Lower leg skin (tissue), 4 donors: ENCODE measurements at regions not wholly inside any gene's neighbourhood (a gene's known extent, or its start where the extent isn't known, plus 50 kb on each side); places are given as distances from the start of the nearest gene placed in this dataset.

Experiments
- DNase-seq, 2 donors: peaks; one replicate each; pipeline ENCODE4 v3.0.0-alpha.2; 2019; ENCODE audit warnings: low spot score in 2 of 2
- H3K4me3 ChIP-seq: fragments of 200-600 bp; sonication (generic); 2 replicates; pipeline ENCODE4 v1.5.1; 2017; ENCODE audit warnings: mild to moderate bottlenecking, low read depth; ENCODE audit not compliant: poor library complexity, severe bottlenecking
- POLR2A ChIP-seq, 2 donors: fragments of 450-650 bp; IDR thresholded peaks; one replicate each; pipeline ENCODE4 v1.6.1; 2016 to 2017; ENCODE audit warnings: antibody characterized with exemption in 2 of 2, mild to moderate bottlenecking in 1 of 2, moderate library complexity in 1 of 2
- WGBS, 2 donors: methylation state at CpG; one replicate each; pipeline ENCODE4 v1.1.5; 2018; 5-methylcytosine and 5-hydroxymethylcytosine counted together
- intact Hi-C: fragments of 100-400 bp; cut with DNase I; formaldehyde crosslinking; loops from one replicate; pipeline ENCODE4 v1.15.0; 2023; ENCODE audit warnings: low total_unique reads
- TF ChIP-seq, protein P1 (sequence below), 3 donors: fragments of 450-650 bp; IDR thresholded peaks; one replicate each; pipeline ENCODE4 v1.5.1; 2016; ENCODE audit warnings: antibody characterized with exemption in 3 of 3, mild to moderate bottlenecking in 3 of 3, moderate library complexity in 2 of 3

- intact Hi-C loops, result no loop called here
- no peak for TF ChIP-seq POLR2A (IDR thresholded peaks at IDR 0.05)
- TF ChIP-seq, protein P1, sequence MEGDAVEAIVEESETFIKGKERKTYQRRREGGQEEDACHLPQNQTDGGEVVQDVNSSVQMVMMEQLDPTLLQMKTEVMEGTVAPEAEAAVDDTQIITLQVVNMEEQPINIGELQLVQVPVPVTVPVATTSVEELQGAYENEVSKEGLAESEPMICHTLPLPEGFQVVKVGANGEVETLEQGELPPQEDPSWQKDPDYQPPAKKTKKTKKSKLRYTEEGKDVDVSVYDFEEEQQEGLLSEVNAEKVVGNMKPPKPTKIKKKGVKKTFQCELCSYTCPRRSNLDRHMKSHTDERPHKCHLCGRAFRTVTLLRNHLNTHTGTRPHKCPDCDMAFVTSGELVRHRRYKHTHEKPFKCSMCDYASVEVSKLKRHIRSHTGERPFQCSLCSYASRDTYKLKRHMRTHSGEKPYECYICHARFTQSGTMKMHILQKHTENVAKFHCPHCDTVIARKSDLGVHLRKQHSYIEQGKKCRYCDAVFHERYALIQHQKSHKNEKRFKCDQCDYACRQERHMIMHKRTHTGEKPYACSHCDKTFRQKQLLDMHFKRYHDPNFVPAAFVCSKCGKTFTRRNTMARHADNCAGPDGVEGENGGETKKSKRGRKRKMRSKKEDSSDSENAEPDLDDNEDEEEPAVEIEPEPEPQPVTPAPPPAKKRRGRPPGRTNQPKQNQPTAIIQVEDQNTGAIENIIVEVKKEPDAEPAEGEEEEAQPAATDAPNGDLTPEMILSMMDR (IDR thresholded peaks at IDR 0.05), result no peak
- no peak for DNase-seq
- no peak overlapping the region for H3K4me3 ChIP-seq
- 52 to 63% methylated on average over 3 of the region's 3 CpGs for WGBS, 2 donors
Measured at GRCh38 chr1:38141483-38141882, 94.9 kb upstream of the POU3F1 start.

GRCh38 chr1:38139738-38140487, 93.3 kb upstream of the POU3F1 start:
- intact Hi-C loops, result no loop called here
- H3K4me3 ChIP-seq, result no peak overlapping the region
- WGBS, 2 donors, result 36 to 47% methylated on average over 15 of the region's 15 CpGs
- no peak for DNase-seq
- TF ChIP-seq, protein P1 (IDR thresholded peaks at IDR 0.05), result no peak
- no peak for TF ChIP-seq POLR2A (IDR thresholded peaks at IDR 0.05)

DNA sequence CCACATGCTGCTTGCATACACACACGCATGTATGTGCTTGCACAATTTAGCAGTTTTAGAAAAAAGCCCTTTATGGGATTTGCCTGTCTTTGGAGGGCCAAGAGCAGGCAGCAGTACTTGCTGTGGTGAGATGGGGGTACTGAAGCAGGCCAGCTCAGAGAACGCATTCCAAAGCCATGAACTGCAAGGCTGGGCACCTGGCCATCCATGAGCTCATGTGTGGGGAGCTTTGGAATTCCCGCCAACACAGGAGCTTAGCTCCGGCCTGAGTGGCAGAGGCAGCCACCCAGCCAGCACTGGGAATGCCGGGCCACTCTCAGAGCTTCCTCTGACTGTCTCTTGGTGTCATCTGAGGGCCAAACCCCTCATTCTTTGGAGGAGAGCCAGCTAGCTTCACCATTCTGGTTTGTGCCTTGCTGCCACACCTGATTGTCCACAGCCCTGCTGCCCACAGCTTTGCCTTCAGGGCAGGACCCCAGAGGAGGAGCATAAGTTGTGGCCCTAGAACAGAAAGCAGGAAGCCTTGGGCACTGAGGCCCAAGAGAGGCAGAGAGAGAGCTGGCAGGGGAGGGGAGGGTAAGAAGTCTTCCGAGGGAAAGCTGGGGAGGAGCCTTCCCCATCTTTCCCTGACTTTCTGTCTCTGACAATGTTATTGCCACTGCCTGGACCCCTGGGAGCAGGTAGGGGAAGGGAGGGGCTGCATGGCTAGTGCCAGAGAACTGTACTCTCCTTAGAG, 92.1 kb upstream of the POU3F1 start:
- WGBS, 2 donors, result 15 to 21% methylated on average over 6 of the region's 6 CpGs
- DNase-seq, result peak; percentile 55 to 88
- H3K4me3 ChIP-seq, result no peak overlapping the region
- no peak for TF ChIP-seq POLR2A (IDR thresholded peaks at IDR 0.05)
- TF ChIP-seq, protein P1 (IDR thresholded peaks at IDR 0.05), result no peak
- intact Hi-C loops, result no loop called here

GRCh38 chr1:38137164-38137563, 90.6 kb upstream of the POU3F1 start:
- no peak for TF ChIP-seq POLR2A (IDR thresholded peaks at IDR 0.05)
- TF ChIP-seq, protein P1 (IDR thresholded peaks at IDR 0.05), result no peak
- no peak overlapping the region for H3K4me3 ChIP-seq
- 79 to 97% methylated on average over 3 of the region's 3 CpGs for WGBS, 2 donors
- DNase-seq, result no peak
- intact Hi-C loops, result no loop called here

- WGBS, 2 donors, result 67% methylated on average over 24 of the region's 24 CpGs
- H3K4me3 ChIP-seq, result no peak overlapping the region
- intact Hi-C loops, result no loop called here
- DNase-seq, result no peak
- TF ChIP-seq POLR2A (IDR thresholded peaks at IDR 0.05), result no peak
- TF ChIP-seq, protein P1 (IDR thresholded peaks at IDR 0.05), result no peak
Measured at GRCh38 chr1:38135625-38136414, 89.2 kb upstream of the POU3F1 start.
